ENCODE measurements at regions not wholly inside any gene's neighbourhood (a gene's known extent, or its start where the extent isn't known, plus 50 kb on each side); places are given as distances from the start of the nearest gene placed in this dataset.

DNA sequence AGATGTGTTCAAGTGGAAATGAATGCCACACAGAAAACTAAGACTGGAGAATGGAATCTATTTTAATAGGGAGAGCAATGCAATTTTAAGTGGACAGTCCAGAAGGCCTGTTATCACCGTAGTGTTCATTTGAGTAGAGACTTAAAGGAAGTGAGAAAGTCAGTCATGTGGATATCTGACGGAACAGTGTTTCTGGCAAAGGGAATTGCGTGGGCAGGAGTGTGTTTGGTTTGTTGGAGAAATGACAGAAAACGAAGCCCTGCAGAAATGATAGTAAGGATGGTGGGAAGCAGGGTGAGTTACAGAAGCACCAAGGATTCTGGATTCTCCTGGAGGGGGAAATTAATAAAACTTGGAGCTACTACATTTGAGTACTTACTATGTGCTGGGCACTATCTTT, 776.6 kb downstream of the MED13L start:
- no peak for DNase-seq

DNA sequence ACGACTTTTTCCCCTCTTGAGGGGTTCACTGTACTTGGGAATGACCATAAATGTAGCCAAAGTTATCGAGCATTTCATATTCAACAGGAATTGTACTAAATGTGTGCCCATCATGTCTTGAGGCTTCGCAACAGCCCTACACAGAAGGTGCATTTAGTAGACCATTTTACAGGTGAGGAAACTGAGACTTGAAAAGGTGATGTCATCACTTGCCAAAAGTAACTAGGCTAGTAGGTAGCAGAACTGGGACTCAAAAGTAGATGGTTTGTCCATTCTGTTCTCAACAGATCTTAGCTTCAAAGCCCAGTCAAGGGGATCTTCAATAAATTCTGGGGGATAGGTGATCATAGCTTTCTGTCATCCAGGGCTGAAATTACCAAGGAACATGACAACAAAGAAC, 782.2 kb downstream of the MED13L start:
- DNase-seq = no peak

DNA sequence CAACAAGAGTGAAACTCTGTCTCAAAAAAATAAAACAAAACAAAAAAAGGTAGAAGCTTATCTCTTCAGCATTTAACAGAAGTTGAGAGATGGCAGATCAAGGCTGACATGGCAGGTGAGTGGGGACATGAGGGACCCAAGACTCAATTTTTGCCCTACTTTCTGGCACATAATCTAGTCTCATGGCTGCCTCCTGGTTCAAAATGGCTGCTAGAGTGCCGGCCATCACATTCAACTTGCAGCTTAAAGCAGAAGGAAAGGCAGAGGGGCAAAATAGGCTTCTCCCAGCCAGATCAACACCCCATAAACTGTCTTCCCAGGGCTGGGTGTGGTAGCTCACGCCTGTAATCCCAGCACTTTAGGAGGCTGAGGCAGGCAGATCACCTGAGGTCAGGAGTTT, 784.9 kb downstream of the MED13L start:
- DNase-seq = no peak

DNA sequence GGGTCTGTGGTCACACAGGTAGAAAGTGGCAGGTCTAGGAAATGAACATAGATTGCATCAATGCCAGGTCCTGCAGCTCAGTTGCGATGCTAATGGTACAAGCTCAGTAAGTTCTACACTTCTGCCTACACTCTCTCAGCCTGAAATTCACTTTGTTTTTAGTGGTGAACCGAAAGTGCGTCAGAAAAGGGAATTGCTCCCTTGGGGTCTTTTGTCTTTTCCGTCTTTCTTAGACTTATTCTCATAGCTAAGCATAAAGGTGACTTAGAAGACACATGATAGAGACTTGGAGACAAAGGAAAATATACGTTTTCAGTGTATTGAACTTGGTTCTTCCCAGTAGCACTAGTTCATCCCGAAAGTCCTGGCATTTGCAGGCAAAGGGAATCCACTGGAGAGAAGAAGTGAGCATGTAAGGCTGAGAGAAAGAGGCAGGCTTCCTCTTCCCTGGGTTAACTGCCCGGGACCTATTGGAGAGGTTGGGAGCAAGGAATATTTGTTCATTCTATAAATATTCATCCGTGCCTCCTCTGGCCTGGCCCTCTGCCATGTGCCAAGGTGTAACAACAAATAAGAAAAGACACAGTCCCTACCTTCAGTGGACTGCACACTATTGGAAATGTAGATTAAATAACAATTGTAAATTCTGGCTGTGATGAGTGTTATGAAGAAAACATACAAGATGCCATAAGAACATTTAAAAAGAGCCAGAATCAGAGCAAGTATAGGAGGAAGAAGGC, 785.8 kb downstream of the MED13L start:
- DNase-seq = no peak

DNA sequence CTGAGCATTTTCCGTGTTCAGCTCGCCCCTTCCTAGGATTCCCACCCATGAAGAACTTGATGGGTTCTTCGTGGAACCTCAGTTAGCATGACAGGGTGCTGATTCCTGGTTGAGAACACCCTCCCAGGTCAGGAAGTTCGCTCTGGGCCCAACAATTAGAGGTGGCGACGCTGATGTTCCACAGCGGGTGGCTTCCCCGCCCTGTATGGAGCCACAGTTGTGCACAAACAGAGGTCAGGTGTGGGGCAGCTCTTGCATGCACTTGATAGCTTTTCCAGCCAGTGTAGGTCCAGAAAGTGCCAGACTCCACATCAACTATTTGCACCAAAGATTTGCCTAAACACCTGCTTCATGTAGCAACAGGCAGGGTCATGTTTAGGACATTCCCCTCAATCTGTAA, 788.2 kb downstream of the MED13L start:
- no peak for DNase-seq

DNA sequence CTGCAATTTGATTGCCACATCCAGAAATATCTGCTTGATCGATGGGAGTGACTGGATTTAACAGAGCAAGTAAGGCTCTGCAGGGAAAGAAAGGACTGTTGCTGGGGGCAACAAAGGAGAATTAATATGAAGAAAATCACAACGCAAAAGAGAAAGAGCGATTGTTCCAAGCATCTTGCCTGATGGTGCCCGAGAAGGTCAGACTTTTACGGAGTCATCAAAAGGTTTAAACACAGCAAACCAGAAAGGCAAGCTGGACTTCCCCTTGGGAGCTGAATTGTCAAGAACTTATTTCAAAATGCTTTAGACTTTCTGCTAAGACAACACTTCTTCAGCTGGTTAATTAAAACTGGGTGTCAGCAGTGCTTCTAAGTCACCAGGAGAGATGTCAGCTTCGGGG, 791.5 kb downstream of the MED13L start:
- DNase-seq = no peak

DNA sequence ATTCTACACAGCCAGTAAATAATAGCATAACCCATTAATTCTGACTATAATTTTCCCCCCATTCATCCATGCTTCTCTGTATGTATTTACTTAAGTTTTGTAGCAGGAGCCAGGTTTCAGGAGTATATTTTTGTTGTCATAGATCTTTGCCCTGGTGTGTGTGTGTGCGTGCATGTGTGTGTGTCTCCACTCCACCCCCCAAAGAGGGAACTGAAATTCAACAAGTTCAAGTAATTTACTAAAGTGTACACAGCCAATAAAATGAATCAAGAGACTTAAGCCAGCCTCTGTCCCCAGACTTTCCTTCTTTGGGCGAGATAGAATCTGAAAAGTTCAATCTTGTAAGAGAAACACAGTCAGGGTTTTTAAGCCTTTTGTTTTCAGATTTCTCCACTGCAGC, 792.0 kb downstream of the MED13L start:
- no peak for DNase-seq

DNA sequence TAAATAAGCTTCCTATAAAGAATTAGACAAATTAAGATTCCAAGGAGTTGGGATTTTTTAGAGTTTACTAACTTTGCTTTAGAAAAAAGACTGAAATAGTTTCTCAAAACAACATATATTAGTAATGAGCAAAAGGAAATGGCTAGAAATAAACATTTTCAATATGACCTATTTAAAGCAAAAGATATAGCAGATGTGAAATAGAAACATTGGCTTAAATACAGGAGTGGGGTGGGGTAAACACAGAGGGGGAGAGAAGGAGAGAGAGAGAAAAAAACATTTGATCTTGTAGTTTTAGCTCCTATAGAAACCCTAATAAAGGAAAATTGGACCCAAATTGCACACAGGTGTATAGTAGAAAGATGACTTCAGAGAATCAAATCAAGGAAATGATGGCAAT, 794.5 kb downstream of the MED13L start:
- no peak for DNase-seq

DNA sequence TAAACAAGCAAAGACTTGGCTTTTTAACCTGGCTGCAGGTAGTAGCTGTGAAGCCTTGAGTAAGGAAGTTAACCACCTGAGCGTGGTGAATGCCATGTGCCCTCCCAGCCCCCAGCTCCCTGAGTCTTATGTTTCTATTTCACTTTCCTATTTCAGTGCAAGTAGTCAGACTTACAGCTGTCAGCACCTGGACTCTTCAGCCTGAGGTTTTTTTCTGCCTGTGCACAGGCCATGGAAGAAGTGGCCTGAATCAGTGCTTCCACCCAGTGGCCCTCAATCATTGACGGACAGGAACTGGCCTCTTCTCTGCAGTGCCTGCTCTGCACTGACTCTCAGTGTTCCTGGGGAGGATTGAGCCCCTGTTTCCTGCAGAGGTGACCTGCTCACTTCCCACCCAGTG, 796.4 kb downstream of the MED13L start:
- DNase-seq = no peak

DNA sequence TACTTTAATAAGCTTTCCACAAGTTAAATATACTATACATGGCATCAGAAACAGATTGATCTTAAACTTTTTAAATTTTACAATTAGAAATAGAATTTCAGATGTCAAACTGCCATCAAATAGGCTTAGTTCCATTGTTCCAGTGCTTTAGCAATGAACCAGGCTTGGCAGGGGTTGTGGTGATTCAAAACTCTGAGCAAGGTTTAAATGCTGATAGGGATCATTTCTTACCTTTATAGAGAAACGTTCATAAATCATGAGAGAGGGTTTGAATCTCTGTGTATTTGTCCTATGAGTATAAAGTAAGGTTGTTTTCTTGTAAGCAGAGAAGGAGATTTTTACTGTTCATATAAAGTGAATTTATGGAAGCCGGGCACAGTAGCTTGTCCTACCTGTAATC, 794.5 kb upstream of the TBX3 start:
- no peak for DNase-seq

DNA sequence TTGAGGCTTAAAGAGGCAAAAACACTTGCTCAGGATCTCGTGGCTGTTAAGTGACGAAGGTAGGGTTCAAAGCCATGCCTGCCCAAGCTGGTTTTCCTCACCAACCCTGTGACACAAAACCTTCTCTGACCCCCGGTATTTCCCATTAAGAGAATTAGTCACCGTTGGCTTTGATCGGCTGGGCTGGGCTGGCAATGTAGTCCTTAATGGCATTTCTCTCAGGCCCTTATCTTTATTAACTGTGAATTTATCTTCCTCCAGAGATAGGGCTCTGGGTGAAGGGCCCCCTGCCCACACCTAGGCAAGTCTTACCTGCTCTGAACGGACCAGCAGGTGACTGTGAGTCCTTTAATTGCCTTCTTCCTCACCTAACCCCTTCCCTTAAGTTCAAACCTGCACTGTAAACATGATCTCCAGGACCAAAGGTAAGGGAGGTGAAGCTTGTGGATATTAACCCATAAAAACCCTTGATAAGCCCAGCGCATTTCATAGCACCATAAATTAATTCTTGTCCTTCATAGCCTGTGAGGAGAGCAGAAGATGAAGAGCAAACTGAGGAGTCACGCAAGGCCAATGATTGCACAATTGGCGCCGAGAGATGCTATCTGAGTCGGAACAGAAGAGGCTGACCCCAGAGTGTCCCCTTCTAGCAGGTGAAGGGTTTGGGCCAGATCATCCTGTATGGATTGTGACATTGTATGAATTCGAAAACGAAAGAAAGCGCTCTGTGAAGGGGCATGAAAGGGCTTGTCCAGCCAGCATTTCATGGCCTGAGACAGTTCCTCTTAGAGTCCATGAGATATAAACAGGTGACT, 790.8 kb upstream of the TBX3 start:
- DNase-seq = no peak

DNA sequence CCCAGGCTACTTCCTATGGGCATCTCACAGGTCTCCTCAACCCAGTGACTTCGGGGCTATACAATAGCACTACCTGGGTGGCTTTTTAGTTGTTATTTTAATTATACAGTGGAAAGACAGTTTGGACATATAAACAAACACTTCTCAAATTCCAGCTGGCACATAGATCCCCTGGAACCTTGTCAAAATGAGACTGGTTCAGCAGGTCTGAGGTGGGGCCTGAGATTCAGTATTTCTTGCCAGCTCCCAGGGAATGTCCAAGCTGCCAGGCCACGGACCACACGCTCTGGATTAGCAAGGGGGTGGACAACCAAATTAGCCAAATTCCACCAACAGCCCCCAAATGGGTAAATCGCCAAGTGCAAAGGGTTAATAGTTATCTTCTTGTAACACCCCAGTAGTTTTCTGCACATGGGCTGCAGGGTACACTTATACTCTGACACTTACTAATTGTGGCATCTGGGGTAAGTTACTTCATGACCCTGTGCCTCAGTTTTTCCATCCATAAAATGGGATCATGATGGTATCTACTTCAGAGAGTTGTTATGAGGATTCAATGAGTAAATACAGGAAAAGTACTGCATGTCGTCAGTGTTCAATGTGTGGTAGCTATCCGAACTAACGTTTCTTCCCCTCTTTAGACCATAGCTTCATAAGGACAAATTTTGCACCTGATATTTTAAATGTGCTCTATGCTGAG, 789.4 kb upstream of the TBX3 start:
- DNase-seq = no peak

DNA sequence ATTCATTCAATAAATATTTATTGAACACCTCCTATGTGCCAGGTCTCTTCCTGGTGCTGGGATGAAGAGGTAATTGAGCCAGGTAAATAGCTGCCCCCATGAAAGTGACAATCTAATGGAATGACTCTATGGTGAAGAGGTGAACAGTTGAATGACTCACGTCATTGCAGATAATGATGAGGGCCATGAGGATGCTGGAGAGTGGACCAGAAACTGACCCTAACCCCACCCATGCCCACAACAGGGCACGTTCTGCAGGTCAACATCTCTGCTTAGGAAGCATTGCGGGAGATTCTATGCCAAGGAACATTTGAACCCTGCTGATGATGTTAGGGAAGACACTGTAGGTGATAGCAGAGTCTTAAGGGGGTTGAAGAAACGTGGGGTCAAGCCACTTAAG, 788.9 kb upstream of the TBX3 start:
- no peak for DNase-seq

DNA sequence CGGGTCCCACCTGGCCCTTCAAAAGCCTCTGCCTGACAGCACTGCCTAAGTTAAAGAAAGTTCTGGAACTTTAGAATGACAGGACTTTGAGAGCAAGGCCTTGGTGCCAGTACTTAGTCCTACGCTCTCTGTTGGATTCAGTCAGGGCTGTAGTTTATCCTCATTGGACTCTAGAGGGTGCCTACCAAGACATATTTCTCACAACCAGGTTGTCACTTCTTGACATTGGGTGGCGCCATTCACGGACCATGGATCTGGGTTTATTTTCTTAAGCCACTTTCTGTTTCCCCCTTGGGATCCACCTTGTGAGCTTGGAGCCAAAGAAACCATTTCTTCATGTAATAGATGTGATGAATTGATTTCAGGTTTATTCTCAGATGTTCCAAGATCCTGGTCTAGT, 787.0 kb upstream of the TBX3 start:
- DNase-seq = no peak

DNA sequence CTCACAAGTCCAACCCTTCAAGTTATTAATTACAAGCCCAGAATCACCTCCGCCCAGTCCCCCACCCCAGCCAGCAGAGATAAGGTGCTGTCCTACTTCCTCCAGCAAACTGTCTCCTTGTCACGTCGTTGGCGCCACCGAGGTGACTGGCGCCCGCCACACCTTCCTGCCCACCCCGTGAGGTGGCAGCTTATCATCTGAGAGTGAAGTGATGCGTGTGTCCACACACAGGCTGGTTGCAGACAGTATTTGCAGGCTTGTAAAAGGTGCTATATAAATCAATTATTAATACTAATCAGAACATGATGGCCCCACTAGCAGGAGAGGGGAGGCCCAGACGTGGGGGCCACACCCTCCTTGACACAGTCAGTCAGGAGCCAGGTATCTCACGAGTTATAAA, 786.6 kb upstream of the TBX3 start:
- no peak for DNase-seq

DNA sequence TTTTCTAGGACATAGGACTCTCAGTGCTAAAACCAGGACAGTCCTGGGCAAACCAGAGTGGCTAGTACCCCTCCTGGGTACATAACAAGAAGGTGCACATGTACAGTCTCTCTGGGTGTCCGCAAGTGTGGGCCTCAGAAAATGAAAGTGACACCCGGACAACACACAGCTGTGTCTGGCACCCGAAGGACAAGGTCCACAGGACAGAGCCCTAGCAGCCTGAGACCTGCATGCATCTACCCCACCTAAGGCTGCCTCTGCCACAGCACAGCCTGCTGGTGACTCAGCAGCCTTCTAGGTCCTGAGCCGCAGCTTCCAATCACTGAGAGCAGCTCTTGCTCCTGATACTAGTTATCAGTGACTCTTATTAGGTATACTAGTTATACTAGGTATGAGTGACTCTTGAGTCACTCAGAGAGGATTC, 784.1 kb upstream of the TBX3 start:
- DNase-seq = no peak

DNA sequence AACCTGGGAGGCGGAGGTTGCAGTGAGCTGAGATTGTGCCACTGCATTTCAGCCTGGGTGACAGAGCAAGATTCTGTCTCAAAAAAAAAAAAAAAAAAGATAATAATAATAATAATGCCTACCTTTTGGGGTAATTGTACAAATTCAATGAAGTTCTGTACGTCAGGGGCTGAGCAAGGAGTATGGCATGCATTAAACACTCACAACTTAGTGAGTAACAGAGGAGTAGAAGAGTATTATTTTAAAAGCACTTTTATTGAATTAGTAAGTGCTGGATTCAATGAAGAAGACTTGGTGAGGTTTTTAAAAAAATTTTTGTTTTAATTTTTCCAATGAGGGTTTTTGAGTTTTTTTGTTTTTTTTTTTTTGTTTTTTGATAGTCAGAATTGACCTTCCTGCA, 783.6 kb upstream of the TBX3 start:
- no peak for DNase-seq

DNA sequence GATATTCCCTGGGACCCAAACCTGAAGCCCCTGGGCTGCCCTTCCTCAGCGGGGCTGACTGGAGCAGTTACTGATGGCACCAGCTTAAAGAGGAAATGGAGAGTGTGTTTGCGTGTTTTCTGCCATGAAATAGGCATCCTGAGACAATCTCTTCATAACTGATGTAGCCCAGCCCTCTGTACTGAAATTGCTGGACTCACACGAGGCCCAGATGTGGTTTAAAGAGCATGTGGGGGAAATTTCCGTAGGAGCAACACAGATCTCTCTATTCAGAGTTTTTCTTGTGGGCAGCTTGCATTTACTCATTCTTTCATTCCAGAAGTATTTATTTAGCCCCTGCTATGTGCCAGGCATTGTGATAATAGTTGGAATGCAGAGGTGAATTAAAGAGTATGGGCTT, 782.1 kb upstream of the TBX3 start:
- no peak for DNase-seq

DNA sequence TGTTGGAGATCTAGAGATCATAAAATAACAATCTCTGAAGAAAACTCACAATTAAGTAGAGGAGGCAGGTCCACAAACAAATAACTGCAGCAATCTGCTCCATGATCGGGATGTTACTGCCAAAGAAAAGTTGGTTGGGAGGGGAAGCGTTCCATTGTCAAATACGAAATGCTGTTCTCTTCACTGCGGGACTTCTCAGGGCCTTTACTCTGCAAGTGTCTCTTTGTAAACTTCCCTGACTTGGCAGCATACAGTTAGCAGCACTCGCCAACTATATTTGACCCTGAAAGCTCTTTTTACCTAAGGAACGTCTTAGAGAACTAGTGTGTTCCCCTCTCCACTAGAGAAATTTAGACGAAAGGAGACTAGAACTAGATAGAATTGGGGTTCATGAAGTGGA, 780.7 kb upstream of the TBX3 start:
- no peak for DNase-seq

DNA sequence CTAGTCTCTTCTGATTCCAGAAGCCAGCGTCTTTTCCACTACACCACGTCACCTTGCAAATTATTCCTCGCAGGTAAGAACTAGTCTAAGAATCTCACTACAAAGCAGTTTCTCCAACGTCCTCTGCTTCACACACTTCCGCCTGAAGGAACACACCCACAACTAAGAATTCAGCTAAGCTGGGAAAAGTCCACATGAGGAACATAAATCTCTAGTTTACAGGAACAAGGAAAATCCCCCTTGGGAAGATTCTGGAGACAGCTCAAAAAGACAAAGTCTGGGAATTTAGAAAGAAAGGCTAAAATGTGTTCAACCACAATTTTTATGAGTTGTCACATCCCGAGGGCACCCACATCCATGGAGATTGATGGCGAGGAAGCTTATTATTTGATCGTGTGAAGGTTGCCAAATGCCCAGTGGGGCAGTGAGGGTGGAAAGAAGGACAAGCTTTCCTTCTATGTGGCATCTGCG, 780.2 kb upstream of the TBX3 start:
- DNase-seq = no peak

DNA sequence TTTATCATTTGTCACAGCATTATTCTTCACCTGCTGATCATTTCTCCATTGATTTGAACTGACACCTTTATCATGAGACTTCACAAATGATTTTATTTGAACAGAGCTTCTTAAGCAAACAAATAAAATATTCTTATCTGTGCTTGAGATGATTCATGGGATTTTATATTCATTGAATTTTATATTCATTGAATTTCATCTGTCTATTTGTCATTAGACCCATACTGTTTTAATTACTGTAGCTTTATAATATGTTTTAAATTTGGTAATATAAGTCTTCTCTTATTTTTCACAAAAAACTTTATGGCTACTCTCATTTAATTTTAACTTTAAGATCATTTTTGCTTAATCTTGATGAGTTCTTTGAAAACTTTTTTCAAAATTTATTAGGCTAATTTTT, 777.4 kb upstream of the TBX3 start:
- no peak for DNase-seq

DNA sequence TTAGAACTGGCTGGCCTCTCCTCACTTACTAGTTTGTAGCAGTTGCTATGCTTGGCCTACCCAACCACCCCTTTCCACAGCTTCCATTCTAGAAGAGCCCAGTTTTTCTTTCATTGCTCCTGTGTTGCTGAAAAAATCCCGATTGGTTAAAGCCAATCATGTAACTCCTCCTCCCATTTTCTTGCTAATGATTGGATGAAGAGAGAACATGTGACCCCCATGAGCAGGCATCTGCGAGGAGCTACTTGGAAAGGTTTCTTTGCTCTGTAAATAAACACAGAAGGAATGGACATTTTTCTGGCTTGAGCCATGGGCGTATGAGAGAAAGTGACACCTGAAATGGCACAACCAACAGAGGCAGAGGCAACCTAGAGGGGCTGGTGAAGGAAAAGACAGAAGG, 773.8 kb upstream of the TBX3 start:
- no peak for DNase-seq

DNA sequence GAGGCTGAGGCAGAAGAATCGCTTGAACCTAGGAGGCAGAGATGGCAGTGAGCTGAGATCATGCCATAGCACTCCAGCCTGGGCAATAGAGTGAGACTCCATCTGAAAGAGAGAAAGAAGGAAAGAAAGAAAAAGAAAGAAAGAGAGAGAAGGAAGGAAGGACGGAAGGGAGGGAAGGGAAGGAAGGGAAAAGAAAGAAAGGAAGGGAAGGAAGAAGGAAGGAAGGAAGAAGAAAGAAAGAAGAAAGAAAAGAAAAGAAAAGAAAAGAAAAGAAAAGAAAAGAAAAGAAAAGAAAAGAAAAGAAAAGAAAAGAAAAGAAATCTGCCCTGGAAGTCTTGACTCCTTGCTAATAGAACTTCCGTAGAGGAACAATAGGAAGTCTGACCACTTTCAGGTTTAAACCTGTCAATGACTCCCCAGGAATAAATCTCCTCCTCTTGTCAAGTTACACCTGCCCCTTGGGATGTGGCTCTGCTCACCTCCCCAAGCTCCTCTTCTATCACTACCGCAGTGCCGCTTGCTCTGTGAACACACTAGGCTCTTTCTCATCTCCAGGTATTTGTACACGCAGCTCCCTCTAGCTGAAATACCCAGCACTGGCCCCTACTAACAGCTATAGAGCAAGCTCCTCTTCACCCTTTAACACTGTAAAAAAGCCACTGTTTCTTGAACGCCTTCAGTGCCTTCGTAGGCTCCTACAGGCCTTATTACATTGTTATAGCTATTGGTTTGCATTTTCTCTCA, 773.1 kb upstream of the TBX3 start:
- DNase-seq = no peak

Measured in hippocampal formation (tissue), 2 donors.